Progenitor cell of endocrine pancreas (in vitro differentiated cells): ENCODE measurements at regions not wholly inside any gene's neighbourhood (a gene's known extent, or its start where the extent isn't known, plus 50 kb on each side); places are given as distances from the start of the nearest gene placed in this dataset.

ENCODE experiments used
- DNase-seq: peaks from one replicate; pipeline ENCODE4 v3.0.0; 2021; ENCODE audit warnings: low spot score; ENCODE audit not compliant: unreplicated experiment
- H3K27ac Mint-ChIP-seq: 2 replicates; pipeline ENCODE4 v1.8.0; 2021; ENCODE audit warnings: mild to moderate bottlenecking, moderate library complexity, mixed read lengths
- H3K27me3 Mint-ChIP-seq: 2 replicates; pipeline ENCODE4 v1.8.0; 2021; ENCODE audit warnings: mixed read lengths
- H3K36me3 Mint-ChIP-seq: 2 replicates; pipeline ENCODE4 v1.8.0; 2022; ENCODE audit warnings: mixed read lengths; ENCODE audit not compliant: insufficient read depth
- H3K4me1 Mint-ChIP-seq: 2 replicates; pipeline ENCODE4 v1.8.0; 2021; ENCODE audit warnings: low read depth, mixed read lengths
- H3K4me3 Mint-ChIP-seq: 2 replicates; pipeline ENCODE4 v1.8.0; 2021; ENCODE audit warnings: low read depth, mild to moderate bottlenecking, moderate library complexity, mixed read lengths
- H3K9me3 Mint-ChIP-seq: 2 replicates; pipeline ENCODE4 v1.8.0; 2021; ENCODE audit warnings: low read depth, mixed read lengths
- TF ChIP-seq, protein P1 (sequence below): fragments of 200-600 bp; sonication (generic); IDR thresholded peaks from one replicate; pipeline ENCODE4 v1.5.0; 2021; ENCODE audit warnings: antibody characterized with exemption, mild to moderate bottlenecking; ENCODE audit not compliant: unreplicated experiment

DNA sequence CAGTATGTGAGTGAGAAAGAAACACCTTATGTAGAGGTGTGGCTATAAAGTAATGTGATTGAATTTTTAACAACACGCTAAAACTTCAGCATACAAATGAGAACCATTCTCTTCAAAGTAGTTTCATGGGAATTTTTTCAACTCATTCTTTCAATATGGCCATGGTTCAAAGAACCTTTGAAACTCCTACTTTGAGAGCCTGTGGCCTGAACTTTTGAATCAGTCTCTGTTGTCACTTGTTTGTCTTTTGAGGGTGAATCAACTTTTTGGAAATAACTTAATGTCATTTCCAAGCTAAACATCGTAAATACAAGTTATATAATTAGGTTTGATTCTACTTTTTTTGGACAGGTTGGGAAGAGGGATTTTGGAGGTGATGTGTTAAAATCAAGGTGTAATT, 49.9 kb upstream of the CASK start:
- TF ChIP-seq, protein P1, sequence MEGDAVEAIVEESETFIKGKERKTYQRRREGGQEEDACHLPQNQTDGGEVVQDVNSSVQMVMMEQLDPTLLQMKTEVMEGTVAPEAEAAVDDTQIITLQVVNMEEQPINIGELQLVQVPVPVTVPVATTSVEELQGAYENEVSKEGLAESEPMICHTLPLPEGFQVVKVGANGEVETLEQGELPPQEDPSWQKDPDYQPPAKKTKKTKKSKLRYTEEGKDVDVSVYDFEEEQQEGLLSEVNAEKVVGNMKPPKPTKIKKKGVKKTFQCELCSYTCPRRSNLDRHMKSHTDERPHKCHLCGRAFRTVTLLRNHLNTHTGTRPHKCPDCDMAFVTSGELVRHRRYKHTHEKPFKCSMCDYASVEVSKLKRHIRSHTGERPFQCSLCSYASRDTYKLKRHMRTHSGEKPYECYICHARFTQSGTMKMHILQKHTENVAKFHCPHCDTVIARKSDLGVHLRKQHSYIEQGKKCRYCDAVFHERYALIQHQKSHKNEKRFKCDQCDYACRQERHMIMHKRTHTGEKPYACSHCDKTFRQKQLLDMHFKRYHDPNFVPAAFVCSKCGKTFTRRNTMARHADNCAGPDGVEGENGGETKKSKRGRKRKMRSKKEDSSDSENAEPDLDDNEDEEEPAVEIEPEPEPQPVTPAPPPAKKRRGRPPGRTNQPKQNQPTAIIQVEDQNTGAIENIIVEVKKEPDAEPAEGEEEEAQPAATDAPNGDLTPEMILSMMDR, result no peak
- Mint-ChIP-seq H3K4me3 (no peak overlapping the region), H3K4me1 (no peaks in the 10 kb centered on the region), H3K36me3 (no peaks in the 10 kb centered on the region), H3K27ac (no peak overlapping the region), H3K27me3 (no peaks in the 10 kb centered on the region), H3K9me3 (peaks cover 32% of the 10 kb centered on the region)
- no peak for DNase-seq
